Keratinocyte (primary cell): ENCODE measurements at regions not wholly inside any gene's neighbourhood (a gene's known extent, or its start where the extent isn't known, plus 50 kb on each side); places are given as distances from the start of the nearest gene placed in this dataset.

ENCODE experiments used
- DNase-seq: peaks from one replicate; pipeline ENCODE4 v3.0.0-alpha.2; 2011; ENCODE audit warnings: low read depth, missing footprints, low spot score
- FAIRE-seq: peaks from 2 replicates; lab custom pipeline; 2011; peaks lifted over from hg19 to GRCh38; lab: Jason Lieb, UNC
- H2AFZ ChIP-seq: 2 replicates; pipeline ENCODE4 v1.6.0; 2012; ENCODE audit warnings: low read length, control low read depth, inconsistent platforms; ENCODE audit not compliant: control insufficient read depth
- H3K27ac ChIP-seq: 2 replicates; pipeline ENCODE4 v1.5.1; 2011; ENCODE audit warnings: low read length; ENCODE audit not compliant: control insufficient read depth, insufficient read depth
- H3K27me3 ChIP-seq: 3 replicates; pipeline ENCODE4 v1.6.0; 2011; ENCODE audit warnings: low read length; ENCODE audit not compliant: control insufficient read depth, insufficient read depth; ENCODE audit errors: extremely low read depth
- H3K36me3 ChIP-seq, 2 experiments: 2 replicates in 1 of 2; 3 replicates in 1 of 2; pipeline ENCODE4 v1.5.1; 2011; ENCODE audit warnings: low read length in 2 of 2, mild to moderate bottlenecking in 1 of 2; ENCODE audit not compliant: control insufficient read depth in 2 of 2, insufficient read depth in 2 of 2; ENCODE audit errors: extremely low read depth in 1 of 2
- H3K4me1 ChIP-seq: 3 replicates; pipeline ENCODE4 v1.5.1; 2011; ENCODE audit warnings: low read length; ENCODE audit not compliant: control insufficient read depth, insufficient read depth; ENCODE audit errors: extremely low read depth
- H3K4me2 ChIP-seq: 3 replicates; pipeline ENCODE4 v1.6.0; 2011; ENCODE audit warnings: low read depth, low read length; ENCODE audit not compliant: control insufficient read depth, insufficient read depth; ENCODE audit errors: extremely low read depth
- H3K4me3 ChIP-seq, 3 experiments: fragments of 200-600 bp in 1 of 3; sonication (generic) in 1 of 3; 2 replicates in 2 of 3; 3 replicates in 1 of 3; pipeline ENCODE4 v1.5.1; 2011 to 2016; ENCODE audit warnings: low read length in 3 of 3, mild to moderate bottlenecking in 3 of 3, control low read depth in 2 of 3, inconsistent platforms in 1 of 3, low read depth in 1 of 3, mixed read lengths in 1 of 3, mixed run types in 1 of 3, moderate library complexity in 1 of 3; ENCODE audit not compliant: control insufficient read depth in 2 of 3, insufficient read depth in 2 of 3; ENCODE audit errors: extremely low read depth in 1 of 3
- H3K79me2 ChIP-seq: 2 replicates; pipeline ENCODE4 v1.6.0; 2012; ENCODE audit warnings: low read length; ENCODE audit not compliant: control insufficient read depth, insufficient read depth
- H3K9ac ChIP-seq: 3 replicates; pipeline ENCODE4 v1.6.0; 2011; ENCODE audit warnings: low read length; ENCODE audit not compliant: control insufficient read depth, insufficient read depth; ENCODE audit errors: extremely low read depth
- H3K9me1 ChIP-seq: 3 replicates; pipeline ENCODE4 v1.6.0; 2011; ENCODE audit warnings: low read length; ENCODE audit not compliant: control insufficient read depth, insufficient read depth; ENCODE audit errors: extremely low read depth
- H3K9me3 ChIP-seq: 2 replicates; pipeline ENCODE4 v1.5.1; 2012; ENCODE audit warnings: low read depth, low read length; ENCODE audit not compliant: control insufficient read depth
- H4K20me1 ChIP-seq: 3 replicates; pipeline ENCODE4 v1.6.0; 2011; ENCODE audit warnings: low read length; ENCODE audit not compliant: control insufficient read depth, insufficient read depth; ENCODE audit errors: extremely low read depth
- EZH2 ChIP-seq: IDR thresholded peaks from one replicate; pipeline ENCODE4 v1.6.1; 2012; ENCODE audit warnings: inconsistent platforms, mild to moderate bottlenecking, low read length, moderate library complexity
- dilution Hi-C: fragments of 300-500 bp; cut with MboI; formaldehyde crosslinking; loops from one replicate; pipeline ENCODE4 v1.7.0; 2020; ENCODE audit warnings: low sequenced_read_pairs; ENCODE audit not compliant: extremely low pct_ligation_motif_present
- TF ChIP-seq, protein P1 (sequence below), 3 experiments: IDR thresholded peaks in 1 of 3; conservative IDR thresholded peaks in 1 of 3; optimal IDR thresholded peaks in 1 of 3; 2 replicates in 2 of 3; 3 replicates in 1 of 3; pipeline versions ENCODE3 to v1.5.1; 2011; ENCODE audit warnings: low read length in 3 of 3, mild to moderate bottlenecking in 3 of 3, moderate library complexity in 2 of 3, control low read depth in 1 of 3, inconsistent platforms in 1 of 3; ENCODE audit not compliant: insufficient read depth in 2 of 3; ENCODE audit errors: extremely low read depth in 1 of 3

DNA sequence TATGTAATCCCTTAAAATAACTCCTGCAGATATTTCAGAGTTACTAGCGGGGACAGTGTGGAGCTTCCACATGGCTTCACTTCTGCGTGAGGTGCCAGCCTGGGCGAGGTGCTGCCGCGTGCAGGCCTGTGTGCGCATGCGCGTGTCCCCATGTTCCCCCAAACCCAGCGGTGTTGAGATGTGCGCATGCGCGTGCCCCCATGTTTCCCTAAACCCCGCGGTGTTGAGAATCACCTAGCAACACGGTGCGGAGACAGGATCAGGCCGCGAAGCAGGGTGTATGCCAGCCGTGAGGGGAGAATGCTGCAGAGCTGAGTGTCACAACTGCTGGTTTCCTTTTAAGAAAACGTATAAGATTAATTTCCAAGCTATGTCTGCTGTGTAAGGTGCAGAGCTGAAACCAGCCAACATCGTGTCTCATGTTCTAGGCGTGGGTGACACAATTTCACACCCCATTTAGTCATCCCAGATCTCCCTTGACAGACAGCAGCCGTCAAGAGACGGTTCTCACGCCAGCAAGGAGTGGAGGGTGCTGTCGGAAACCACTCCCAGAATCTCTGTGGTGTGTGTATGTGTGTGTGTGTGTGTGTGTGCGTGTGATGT is 71.9 kb upstream of the ADARB2 start:
- FAIRE-seq (no peak), DNase-seq (no peak)
- Histone ChIP-seq H3K27ac (no peak overlapping the region), H3K27me3 (no peaks in the 10 kb centered on the region), H3K79me2 (no peaks in the 10 kb centered on the region), H3K36me3 (no peaks in the 10 kb centered on the region), H4K20me1 (no peaks in the 10 kb centered on the region), H3K4me2 (no peak overlapping the region), H3K9ac (no peak overlapping the region), H3K9me3 (peaks cover 7% of the 10 kb centered on the region), H3K9me1 (no peaks in the 10 kb centered on the region), H2AFZ (no peak overlapping the region), H3K4me1 (no peaks in the 10 kb centered on the region), H3K4me3 (no peak overlapping the region)
- TF ChIP-seq, protein P1, sequence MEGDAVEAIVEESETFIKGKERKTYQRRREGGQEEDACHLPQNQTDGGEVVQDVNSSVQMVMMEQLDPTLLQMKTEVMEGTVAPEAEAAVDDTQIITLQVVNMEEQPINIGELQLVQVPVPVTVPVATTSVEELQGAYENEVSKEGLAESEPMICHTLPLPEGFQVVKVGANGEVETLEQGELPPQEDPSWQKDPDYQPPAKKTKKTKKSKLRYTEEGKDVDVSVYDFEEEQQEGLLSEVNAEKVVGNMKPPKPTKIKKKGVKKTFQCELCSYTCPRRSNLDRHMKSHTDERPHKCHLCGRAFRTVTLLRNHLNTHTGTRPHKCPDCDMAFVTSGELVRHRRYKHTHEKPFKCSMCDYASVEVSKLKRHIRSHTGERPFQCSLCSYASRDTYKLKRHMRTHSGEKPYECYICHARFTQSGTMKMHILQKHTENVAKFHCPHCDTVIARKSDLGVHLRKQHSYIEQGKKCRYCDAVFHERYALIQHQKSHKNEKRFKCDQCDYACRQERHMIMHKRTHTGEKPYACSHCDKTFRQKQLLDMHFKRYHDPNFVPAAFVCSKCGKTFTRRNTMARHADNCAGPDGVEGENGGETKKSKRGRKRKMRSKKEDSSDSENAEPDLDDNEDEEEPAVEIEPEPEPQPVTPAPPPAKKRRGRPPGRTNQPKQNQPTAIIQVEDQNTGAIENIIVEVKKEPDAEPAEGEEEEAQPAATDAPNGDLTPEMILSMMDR (optimal IDR thresholded peaks at IDR 0.05 in 1 of 3, IDR thresholded peaks at IDR 0.05 in 1 of 3, conservative IDR thresholded peaks at IDR 0.05 in 1 of 3; ENCODE audit: extremely low read depth in 1 of 3, insufficient read depth in 2 of 3, low read length in 3 of 3): no peak
- dilution Hi-C loops: no loop called here

- dilution Hi-C loops: no loop called here
- no peaks in the 10 kb centered on the region for H3K9me1 ChIP-seq
- H3K4me1 ChIP-seq: no peaks in the 10 kb centered on the region
- H3K27ac ChIP-seq: no peak overlapping the region
- peaks cover 9% of the 10 kb centered on the region for H3K9me3 ChIP-seq
- no peaks in the 10 kb centered on the region for H3K79me2 ChIP-seq
- no peak for FAIRE-seq
- H4K20me1 ChIP-seq: no peaks in the 10 kb centered on the region
- no peaks in the 10 kb centered on the region for H3K36me3 ChIP-seq
- H2AFZ ChIP-seq: no peak overlapping the region
- no peak overlapping the region for H3K9ac ChIP-seq
- TF ChIP-seq, protein P1 (optimal IDR thresholded peaks at IDR 0.05 in 1 of 3, IDR thresholded peaks at IDR 0.05 in 1 of 3, conservative IDR thresholded peaks at IDR 0.05 in 1 of 3; ENCODE audit: extremely low read depth in 1 of 3, insufficient read depth in 2 of 3, low read length in 3 of 3): no peak
- no peak for TF ChIP-seq EZH2
- no peaks in the 10 kb centered on the region for H3K27me3 ChIP-seq
- no peak overlapping the region for H3K4me2 ChIP-seq
- DNase-seq: no peak
- no peak overlapping the region for H3K4me3 ChIP-seq
These were observed 70.6 kb upstream of the ADARB2 start for GRCh38 chr10:1807924-1808323.
